HG03521 (cell line): ENCODE measurements at regions not wholly inside any gene's neighbourhood (a gene's known extent, or its start where the extent isn't known, plus 50 kb on each side); places are given as distances from the start of the nearest gene placed in this dataset.
"Not testable (repeated sequence)": the region's sequence is repeated elsewhere in the genome, so short reads cannot be mapped to it uniquely, and the experiment has no call there.

Experiments
- ATAC-seq: cut with Tn5 transposase; IDR thresholded peaks from one replicate; pipeline ENCODE4 v1.9.1; 2021; ENCODE audit warnings: mild to moderate bottlenecking, moderate library complexity; ENCODE audit not compliant: unreplicated experiment

- ATAC-seq: no peak
Measured at GRCh38 chr6:51129043-51129442, 310.4 kb downstream of the TFAP2B start.

GRCh38 chr6:51137777-51138176 lies 319.1 kb downstream of the TFAP2B start:
- no peak for ATAC-seq

GRCh38 chr6:51139950-51140385 lies 321.3 kb downstream of the TFAP2B start:
- no peak for ATAC-seq

DNA sequence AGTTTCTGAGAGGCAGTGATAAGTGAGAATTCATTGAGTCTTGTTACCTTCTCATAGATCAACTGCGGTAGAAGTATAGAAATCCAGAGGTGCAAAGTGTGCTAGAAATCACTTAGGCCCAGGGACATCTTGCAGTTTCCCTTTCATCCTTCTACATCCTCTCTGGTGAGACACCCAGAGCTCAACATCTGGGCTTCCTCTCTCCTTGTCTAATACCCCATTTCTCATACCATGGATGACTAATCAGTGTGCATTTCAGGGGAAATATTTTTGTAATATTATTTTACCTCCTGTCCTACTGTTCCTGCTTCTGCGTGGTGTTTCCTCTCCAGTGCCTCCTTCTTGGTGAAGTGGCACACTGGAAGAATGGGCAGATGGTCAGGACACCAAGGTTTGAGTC lies 322.4 kb downstream of the TFAP2B start:
- ATAC-seq: no peak

DNA sequence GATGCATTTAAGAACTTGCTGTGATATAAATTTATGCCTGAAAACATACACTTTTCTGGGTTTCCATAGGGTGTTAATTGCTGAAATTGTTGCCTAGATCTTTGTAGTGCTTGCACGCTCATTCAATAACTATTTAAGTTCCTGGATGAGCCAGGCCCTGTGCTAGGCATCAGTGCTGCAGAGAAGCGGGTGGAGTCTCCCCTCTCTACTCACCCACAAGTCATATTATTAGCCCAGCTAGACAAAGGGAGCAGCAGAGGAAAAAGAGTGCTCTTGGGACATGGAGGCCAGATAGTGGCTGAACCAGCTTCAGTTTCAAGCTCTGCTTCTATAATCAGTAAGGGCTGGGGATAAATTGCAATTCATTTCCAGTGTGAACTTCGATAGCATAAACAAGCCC lies 329.1 kb downstream of the TFAP2B start:
- ATAC-seq: no peak

DNA sequence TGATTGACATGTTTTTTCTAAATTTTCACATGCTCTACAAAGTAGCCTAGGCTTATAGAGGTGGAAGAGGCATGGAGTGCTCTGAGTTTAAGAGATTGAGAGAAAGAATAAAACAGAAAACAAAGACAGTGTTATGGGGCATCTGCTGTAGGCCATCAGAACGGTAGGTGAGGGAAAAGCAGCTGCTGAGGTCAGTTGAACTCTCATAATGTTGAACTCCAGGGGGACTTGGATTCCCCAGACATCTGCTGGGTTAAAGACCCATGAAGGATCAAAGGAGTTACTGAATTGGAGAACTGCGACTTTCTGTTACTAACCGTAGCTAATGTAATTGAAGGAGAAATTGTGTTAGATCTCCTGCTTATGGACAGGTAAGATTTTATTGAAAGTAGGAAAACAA lies 333.9 kb downstream of the TFAP2B start:
- ATAC-seq: no peak

- no peak for ATAC-seq
Measured at GRCh38 chr6:51153109-51153508, 334.4 kb downstream of the TFAP2B start.

DNA sequence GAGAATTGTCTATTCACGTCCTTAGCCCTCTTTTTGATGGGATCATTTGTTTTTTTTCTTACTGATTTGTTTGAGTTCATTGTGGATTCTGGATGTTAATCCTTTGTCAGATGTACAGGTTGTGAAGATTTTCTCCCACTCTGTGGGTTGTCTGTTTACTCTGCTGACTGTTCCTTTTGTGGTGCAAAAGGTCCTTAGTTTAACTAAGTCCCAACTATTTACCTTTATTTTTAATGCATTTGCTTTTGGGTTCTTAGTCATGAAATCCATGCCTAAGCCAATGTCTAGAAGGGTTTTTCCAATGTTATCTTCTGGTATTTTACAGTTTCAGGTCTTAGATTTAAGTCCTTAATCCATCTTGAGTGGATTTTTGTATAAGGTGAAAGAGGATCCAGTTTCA lies 336.3 kb downstream of the TFAP2B start:
- not testable (repeated sequence) for ATAC-seq

- ATAC-seq: not testable (repeated sequence)
Measured at GRCh38 chr6:51159260-51159659, 340.6 kb downstream of the TFAP2B start.

GRCh38 chr6:51161752-51162151 lies 343.1 kb downstream of the TFAP2B start:
- ATAC-seq: no peak

- ATAC-seq: no peak
Measured at GRCh38 chr6:51163843-51164529, 345.3 kb downstream of the TFAP2B start.

- ATAC-seq: no peak
Measured at GRCh38 chr6:51166914-51167313, 348.2 kb downstream of the TFAP2B start.

GRCh38 chr6:51167468-51167867 lies 348.8 kb downstream of the TFAP2B start:
- ATAC-seq: no peak

GRCh38 chr6:51182827-51183226 lies 364.2 kb downstream of the TFAP2B start:
- ATAC-seq: no peak

DNA sequence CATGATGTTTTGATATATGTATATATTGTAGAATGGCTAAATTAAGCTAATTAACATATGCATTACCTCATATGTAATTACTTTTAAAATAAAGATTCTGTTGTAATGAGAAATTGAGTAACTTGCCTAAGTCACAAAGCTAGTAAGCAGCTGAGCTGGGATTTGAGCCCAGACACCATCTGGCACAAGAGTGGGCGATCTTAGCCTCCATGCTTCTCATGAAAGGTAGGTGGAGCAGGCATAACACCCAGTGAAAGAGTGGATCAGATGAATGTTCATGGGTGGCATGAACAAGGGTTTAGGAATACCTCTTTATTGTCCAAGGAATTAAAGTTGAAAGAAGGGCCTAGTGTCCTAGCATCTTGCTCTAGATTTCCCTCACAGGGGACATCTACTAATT lies 365.4 kb downstream of the TFAP2B start:
- no peak for ATAC-seq

DNA sequence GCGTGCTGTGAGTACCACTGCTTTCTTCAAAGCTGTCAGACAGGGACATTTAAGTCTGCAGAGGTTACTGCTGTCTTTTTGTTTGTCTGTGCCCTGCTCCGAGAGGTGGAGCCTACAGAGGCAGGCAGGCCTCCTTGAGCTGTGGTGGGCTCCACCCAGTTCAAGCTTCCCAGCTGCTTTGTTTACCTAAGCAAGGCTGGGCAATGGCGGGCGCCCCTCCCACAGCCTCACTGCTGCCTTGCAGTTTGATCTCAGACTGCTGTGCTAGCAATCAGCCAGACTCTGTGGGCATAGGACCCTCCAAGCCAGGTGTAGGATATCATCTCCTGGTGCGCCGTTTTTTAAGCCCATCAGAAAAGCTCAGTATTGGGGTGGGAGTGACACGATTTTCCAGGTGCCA lies 374.5 kb downstream of the TFAP2B start:
- not testable (repeated sequence) for ATAC-seq

GRCh38 chr6:51199105-51199552 lies 380.5 kb downstream of the TFAP2B start:
- no peak for ATAC-seq

- ATAC-seq: no peak
Measured at GRCh38 chr6:51199733-51200260, 381.1 kb downstream of the TFAP2B start.

GRCh38 chr6:51200676-51201075 lies 382.0 kb downstream of the TFAP2B start:
- ATAC-seq: no peak

DNA sequence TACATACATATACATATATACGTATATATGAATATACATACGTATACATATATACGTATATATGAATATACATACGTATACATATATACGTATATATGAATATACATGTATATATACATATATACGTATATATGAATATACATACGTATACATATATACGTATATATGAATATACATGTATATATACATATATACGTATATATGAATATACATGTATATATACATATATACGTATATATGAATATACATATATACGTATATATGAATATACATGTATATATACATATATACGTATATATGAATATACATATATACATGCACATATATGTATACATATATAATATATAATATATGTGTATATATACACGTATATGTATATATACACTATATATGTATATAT lies 384.0 kb downstream of the TFAP2B start:
- not testable (repeated sequence) for ATAC-seq

DNA sequence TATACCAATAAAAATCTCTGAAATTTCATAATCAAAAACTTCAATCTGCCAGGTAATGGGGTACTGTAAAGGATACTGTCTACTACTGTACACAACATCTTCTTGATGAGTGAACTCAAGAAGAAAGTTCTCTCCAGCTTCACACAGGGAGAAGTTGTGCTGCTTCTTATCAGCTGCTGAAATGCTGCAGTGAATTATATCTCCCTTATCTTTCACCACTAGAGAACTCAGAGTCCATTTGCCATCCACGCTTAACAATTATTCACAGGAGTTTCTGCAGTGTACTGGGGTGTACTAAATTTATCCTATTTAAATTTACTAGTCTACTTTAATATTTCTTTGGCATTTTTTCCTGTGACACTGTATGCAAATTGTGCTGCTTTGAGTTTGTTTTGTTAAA lies 384.8 kb downstream of the TFAP2B start:
- ATAC-seq: no peak

- not testable (repeated sequence) for ATAC-seq
Measured at GRCh38 chr6:51206686-51207085, 388.0 kb downstream of the TFAP2B start.

GRCh38 chr6:51209651-51210050 lies 391.0 kb downstream of the TFAP2B start:
- ATAC-seq: no peak
